AG04450 (cell line): ENCODE measurements at regions not wholly inside any gene's neighbourhood (a gene's known extent, or its start where the extent isn't known, plus 50 kb on each side); places are given as distances from the start of the nearest gene placed in this dataset.
"Not testable (repeated sequence)": the region's sequence is repeated elsewhere in the genome, so short reads cannot be mapped to it uniquely, and the experiment has no call there.

Experiments used
- CTCF ChIA-PET: fragments of 300-600, 350-600 bp; formaldehyde crosslinking; extraction: SDS; loops from one replicate; lab custom pipeline; 2022; ENCODE audit warnings: antibody characterized with exemption, inconsistent platforms; lab: Charles Lee
- POLR2A ChIA-PET: fragments of 350-600 bp; formaldehyde crosslinking; extraction: SDS; loops from one replicate; lab custom pipeline; 2021; ENCODE audit warnings: antibody characterized with exemption, inconsistent platforms; lab: Yijun Ruan, JAX
- DNase-seq: peaks from one replicate; pipeline ENCODE4 v3.0.0-alpha.2; 2011; ENCODE audit warnings: low read depth, low spot score
- H3K27ac ChIP-seq: one replicate; pipeline ENCODE4 v1.5.1; 2012; ENCODE audit warnings: low read depth, low read length, control low read depth
- H3K27me3 ChIP-seq: one replicate; pipeline ENCODE4 v1.6.0; 2012; ENCODE audit warnings: low read length; ENCODE audit not compliant: control insufficient read depth, insufficient read depth
- H3K4me3 ChIP-seq: 2 replicates; pipeline ENCODE4 v1.5.1; 2011; ENCODE audit warnings: mild to moderate bottlenecking, low read depth, low read length, control low read depth
- H3K9me3 ChIP-seq: 2 replicates; pipeline ENCODE4 v1.5.1; 2012; ENCODE audit warnings: low read length; ENCODE audit not compliant: control insufficient read depth, insufficient read depth
- CTCF ChIP-seq: IDR thresholded peaks from 2 replicates; pipeline ENCODE4 v1.5.1; 2011; ENCODE audit warnings: low read depth, low read length, control low read depth, inconsistent platforms

- TF ChIP-seq CTCF = no peak
- POLR2A ChIA-PET = no interaction called here
- CTCF ChIA-PET = no interaction called here
Measured at GRCh38 chr13:82070416-82070815, 1729.5 kb upstream of the SPRY2 start.

GRCh38 chr13:82062772-82063171 lies 1721.8 kb upstream of the SPRY2 start:
- CTCF ChIA-PET = no interaction called here
- TF ChIP-seq CTCF = no peak
- no peaks in the 10 kb centered on the region for H3K27me3 ChIP-seq
- H3K27ac ChIP-seq = no peak overlapping the region
- POLR2A ChIA-PET = no interaction called here
- H3K9me3 ChIP-seq = no peaks in the 10 kb centered on the region
- DNase-seq = no peak
- no peak overlapping the region for H3K4me3 ChIP-seq

More at GRCh38 chr13:82070416-82070815, 1729.5 kb upstream of the SPRY2 start:
- H3K4me3 ChIP-seq = no peak overlapping the region
- no peak for DNase-seq
- no peak overlapping the region for H3K27ac ChIP-seq
- H3K27me3 ChIP-seq = no peaks in the 10 kb centered on the region
- peaks cover 12% of the 10 kb centered on the region; the same call in 1 of the 2 replicates for H3K9me3 ChIP-seq

GRCh38 chr13:82058364-82058763 lies 1717.4 kb upstream of the SPRY2 start:
- Histone ChIP-seq H3K27me3 (no peaks in the 10 kb centered on the region), H3K4me3 (no peak overlapping the region), H3K9me3 (peaks cover 3% of the 10 kb centered on the region; the same call in 1 of the 2 replicates), H3K27ac (no peak overlapping the region)
- ChIA-PET POLR2A (no interaction called here), CTCF (no interaction called here)
- DNase-seq = no peak
- no peak for TF ChIP-seq CTCF

GRCh38 chr13:82045316-82045715 lies 1704.4 kb upstream of the SPRY2 start:
- H3K9me3 ChIP-seq, H3K27me3 ChIP-seq, POLR2A ChIA-PET, H3K4me3 ChIP-seq, DNase-seq, CTCF ChIA-PET, H3K27ac ChIP-seq: not testable (repeated sequence)

GRCh38 chr13:82036602-82037001 lies 1695.7 kb upstream of the SPRY2 start:
- TF ChIP-seq CTCF = no peak
- Histone ChIP-seq H3K9me3 (peaks cover 13% of the 10 kb centered on the region), H3K27ac (no peak overlapping the region), H3K27me3 (no peaks in the 10 kb centered on the region), H3K4me3 (no peak overlapping the region)
- POLR2A ChIA-PET = no interaction called here
- CTCF ChIA-PET = no interaction called here
- DNase-seq = no peak

GRCh38 chr13:82011355-82011754 lies 1670.4 kb upstream of the SPRY2 start:
- peaks cover 3% of the 10 kb centered on the region; the same call in 1 of the 2 replicates for H3K9me3 ChIP-seq
- no peaks in the 10 kb centered on the region for H3K27me3 ChIP-seq
- no peak for DNase-seq
- no peak overlapping the region for H3K27ac ChIP-seq
- CTCF ChIA-PET = no interaction called here
- POLR2A ChIA-PET = no interaction called here
- H3K4me3 ChIP-seq = no peak overlapping the region
- TF ChIP-seq CTCF = no peak
